Activated CD4-positive, alpha-beta T cell treated with anti-CD3 and anti-CD28 coated beads for 48 hours (primary cell): ENCODE measurements at regions not wholly inside any gene's neighbourhood (a gene's known extent, or its start where the extent isn't known, plus 50 kb on each side); places are given as distances from the start of the nearest gene placed in this dataset.
A peak's percentile ranks its signal among the peaks of the same experiment; 100 is the strongest.
"Not testable (repeated sequence)": the region's sequence is repeated elsewhere in the genome, so short reads cannot be mapped to it uniquely, and the experiment has no call there.

ENCODE experiments used
- DNase-seq: peaks from one replicate; pipeline ENCODE4 v3.0.0-alpha.2; 2020

- no peak for DNase-seq
These were observed 201.6 kb downstream of the IPMK start for GRCh38 chr10:58066126-58066525.

GRCh38 chr10:58065529-58065815, 202.2 kb downstream of the IPMK start:
- no peak for DNase-seq

GRCh38 chr10:58064714-58065528, 202.8 kb downstream of the IPMK start:
- peak; percentile 44 for DNase-seq

GRCh38 chr10:58063861-58064480, 203.7 kb downstream of the IPMK start:
- DNase-seq, result no peak

- DNase-seq, result not testable (repeated sequence)
These were observed 209.0 kb downstream of the IPMK start for GRCh38 chr10:58058683-58059082.

GRCh38 chr10:58054881-58055280, 212.8 kb downstream of the IPMK start:
- no peak for DNase-seq

- no peak for DNase-seq
These were observed 214.9 kb downstream of the IPMK start for GRCh38 chr10:58052772-58053171.

- DNase-seq, result no peak
These were observed 217.1 kb downstream of the IPMK start for GRCh38 chr10:58050575-58050974.

GRCh38 chr10:58048936-58049335, 218.8 kb downstream of the IPMK start:
- no peak for DNase-seq

GRCh38 chr10:58044072-58044471, 223.6 kb downstream of the IPMK start:
- no peak for DNase-seq

GRCh38 chr10:58041901-58042300, 225.8 kb downstream of the IPMK start:
- no peak for DNase-seq

GRCh38 chr10:58030208-58030607, 237.5 kb downstream of the IPMK start:
- no peak for DNase-seq

GRCh38 chr10:58028597-58029366, 238.9 kb downstream of the IPMK start:
- DNase-seq, result no peak

- no peak for DNase-seq
These were observed 240.3 kb downstream of the IPMK start for GRCh38 chr10:58027426-58027825.

GRCh38 chr10:58026036-58026435, 241.7 kb downstream of the IPMK start:
- DNase-seq, result no peak

GRCh38 chr10:58023341-58024073, 244.2 kb downstream of the IPMK start:
- DNase-seq, result no peak

GRCh38 chr10:58019863-58020537, 247.7 kb downstream of the IPMK start:
- no peak for DNase-seq

- no peak for DNase-seq
These were observed 249.9 kb downstream of the IPMK start for GRCh38 chr10:58017719-58018367.

- DNase-seq, result no peak
These were observed 251.1 kb downstream of the IPMK start for GRCh38 chr10:58016614-58017013.

- no peak for DNase-seq
These were observed 253.3 kb downstream of the IPMK start for GRCh38 chr10:58014436-58014835.

- DNase-seq, result no peak
These were observed 254.3 kb downstream of the IPMK start for GRCh38 chr10:58013406-58013805.

GRCh38 chr10:58010073-58010702, 257.5 kb downstream of the IPMK start:
- no peak for DNase-seq
